Panc1 (cell line): ENCODE measurements at regions not wholly inside any gene's neighbourhood (a gene's known extent, or its start where the extent isn't known, plus 50 kb on each side); places are given as distances from the start of the nearest gene placed in this dataset.

Experiments used
- ATAC-seq: fragments of 200-7000 bp; cut with Tn5 transposase; 2 replicates; pipeline ENCODE4 v1.9.1; 2020; ENCODE audit warnings: mild to moderate bottlenecking, moderate library complexity
- BruUV-seq: library from RNA; stranded (reverse); fragments of 400-500 nt; replicated peaks from 2 replicates; lab custom pipeline; 2021; lab: Mats Ljungman, UMichigan
- CTCF ChIA-PET: fragments of 300-600 bp; sonication (Branson Sonifier 250); formaldehyde crosslinking; loops from one replicate; lab custom pipeline; 2022; ENCODE audit warnings: antibody characterized with exemption; lab: Charles Lee
- POLR2A ChIA-PET: fragments of 300-600 bp; sonication (Branson Sonifier 250); formaldehyde crosslinking; loops from one replicate; lab custom pipeline; 2022; ENCODE audit warnings: antibody characterized with exemption; lab: Charles Lee
- DNase-seq: peaks from one replicate; pipeline ENCODE4 v3.0.0-alpha.2; 2010; ENCODE audit warnings: low read depth, low spot score
- H3K27ac ChIP-seq: 2 replicates; pipeline ENCODE4 v1.5.1; 2011; ENCODE audit warnings: mild to moderate bottlenecking, low read length, inconsistent platforms
- H3K27me3 ChIP-seq: fragments of 200-500 bp; sonication (Bioruptor generic); 2 replicates; pipeline ENCODE4 v1.6.0; 2014; ENCODE audit warnings: low read length, inconsistent platforms; ENCODE audit not compliant: control insufficient read depth, insufficient read depth
- H3K36me3 ChIP-seq: fragments of 200-500 bp; sonication (Bioruptor generic); 2 replicates; pipeline ENCODE4 v1.5.1; 2014; ENCODE audit warnings: inconsistent platforms, mild to moderate bottlenecking, low read length, moderate library complexity; ENCODE audit not compliant: control insufficient read depth, insufficient read depth
- H3K4me1 ChIP-seq: 2 replicates; pipeline ENCODE4 v1.5.1; 2011; ENCODE audit warnings: inconsistent platforms, mild to moderate bottlenecking, low read length, moderate library complexity; ENCODE audit not compliant: control insufficient read depth, insufficient read depth
- H3K4me3 ChIP-seq, 2 experiments: 2 replicates each; pipeline ENCODE4 v1.5.1; 2011 to 2012; ENCODE audit warnings: low read depth in 2 of 2, low read length in 2 of 2, mild to moderate bottlenecking in 2 of 2, inconsistent platforms in 1 of 2, moderate library complexity in 1 of 2
- H3K9me3 ChIP-seq: fragments of 200-500 bp; sonication (Bioruptor generic); 2 replicates; pipeline ENCODE4 v1.5.1; 2014; ENCODE audit warnings: low read depth, mild to moderate bottlenecking, inconsistent platforms, low read length, moderate library complexity; ENCODE audit not compliant: control insufficient read depth, insufficient read depth
- CTCF ChIP-seq: fragments of 450-650 bp; IDR thresholded peaks from 2 replicates; pipeline ENCODE4 v1.5.1; 2017; ENCODE audit warnings: mild to moderate bottlenecking
- POLR2AphosphoS5 ChIP-seq: IDR thresholded peaks from 2 replicates; pipeline ENCODE4 v1.6.1; 2012; ENCODE audit warnings: mild to moderate bottlenecking, low read depth, low read length, moderate library complexity
- REST ChIP-seq, 2 experiments: IDR thresholded peaks; 2 replicates each; pipeline ENCODE4 v1.6.1; 2011 to 2012; ENCODE audit warnings: low read depth in 2 of 2, control low read depth in 1 of 2, low read length in 1 of 2, mild to moderate bottlenecking in 1 of 2, moderate library complexity in 1 of 2; ENCODE audit not compliant: insufficient read depth in 1 of 2
- SIN3A ChIP-seq: IDR thresholded peaks from 2 replicates; pipeline ENCODE4 v1.6.1; 2012; ENCODE audit warnings: low read depth, mild to moderate bottlenecking, low read length, moderate library complexity, borderline replicate concordance; ENCODE audit not compliant: insufficient read depth
- TCF7L2 ChIP-seq: IDR thresholded peaks from 2 replicates; pipeline ENCODE4 v1.6.1; 2011; ENCODE audit warnings: mild to moderate bottlenecking, low read depth, low read length, inconsistent platforms
- in situ Hi-C: cut with HindIII; loops from 2 replicates; pipeline ENCODE4 v1.10.0; 2016; ENCODE audit warnings: low sequenced_read_pairs, low pct_unique_long_range_greater_than_20kb
- intact Hi-C: fragments of 100-400 bp; cut with micrococcal nuclease; formaldehyde crosslinking; loops from one replicate; pipeline ENCODE4 v1.10.0; 2022; ENCODE audit not compliant: unreplicated experiment

GRCh38 chr13:60327511-60327910 is 69.5 kb upstream of the TDRD3 start:
- intact Hi-C loops, result no loop called here
- DNase-seq (no peak), ATAC-seq (no peak)
- in situ Hi-C loops, result no loop called here
- H3K27me3 ChIP-seq, result no peaks in the 10 kb centered on the region
- POLR2A ChIA-PET, result no interaction called here
- H3K4me3 ChIP-seq, result no peak overlapping the region
- TF ChIP-seq CTCF, result no peak
- TF ChIP-seq REST (IDR thresholded peaks at IDR 0.05; ENCODE audit: insufficient read depth in 1 of 2, low read depth in 2 of 2, low read length in 1 of 2), result no peak
- no peak for TF ChIP-seq SIN3A
- TF ChIP-seq POLR2AphosphoS5, result no peak
- TF ChIP-seq TCF7L2, result no peak
- CTCF ChIA-PET, result no interaction called here
- no peaks in the 10 kb centered on the region for H3K36me3 ChIP-seq
- H3K4me1 ChIP-seq, result no peaks in the 10 kb centered on the region
- no peaks in the 10 kb centered on the region for H3K9me3 ChIP-seq
- no peak overlapping the region for H3K27ac ChIP-seq
- no TSS peak for BruUV-seq

GRCh38 chr13:60328073-60328472 is 68.9 kb upstream of the TDRD3 start:
- no TSS peak for BruUV-seq
- H3K27ac ChIP-seq, result no peak overlapping the region
- H3K27me3 ChIP-seq, result no peaks in the 10 kb centered on the region
- ATAC-seq, result no peak
- H3K4me1 ChIP-seq, result no peaks in the 10 kb centered on the region
- no peaks in the 10 kb centered on the region for H3K36me3 ChIP-seq
- POLR2A ChIA-PET, result no interaction called here
- TF ChIP-seq CTCF (no peak), POLR2AphosphoS5 (no peak), REST (IDR thresholded peaks at IDR 0.05; ENCODE audit: insufficient read depth in 1 of 2, low read depth in 2 of 2, low read length in 1 of 2) (no peak)
- no peaks in the 10 kb centered on the region for H3K9me3 ChIP-seq
- DNase-seq, result no peak
- no peak overlapping the region for H3K4me3 ChIP-seq
- in situ Hi-C loops, result no loop called here
- intact Hi-C loops, result no loop called here
- CTCF ChIA-PET, result no interaction called here
